Epithelial cell of esophagus (primary cell): ENCODE measurements at regions not wholly inside any gene's neighbourhood (a gene's known extent, or its start where the extent isn't known, plus 50 kb on each side); places are given as distances from the start of the nearest gene placed in this dataset.

Experiments
- DNase-seq: peaks from one replicate; pipeline ENCODE4 v3.0.0; 2010; ENCODE audit warnings: low read depth
- H3K4me3 ChIP-seq: 2 replicates; pipeline ENCODE4 v1.5.1; 2011; ENCODE audit warnings: mild to moderate bottlenecking, low read length, control low read depth
- CTCF ChIP-seq: IDR thresholded peaks from 2 replicates; pipeline ENCODE4 v1.5.1; 2011; ENCODE audit warnings: low read depth, mild to moderate bottlenecking, low read length, control low read depth, inconsistent platforms; ENCODE audit not compliant: insufficient read depth; ENCODE audit errors: missing control alignments

GRCh38 chrX:113370006-113370405 lies 529.4 kb upstream of the AMOT start:
- TF ChIP-seq CTCF: no peak
- DNase-seq: no peak
- no peak overlapping the region for H3K4me3 ChIP-seq

GRCh38 chrX:113369056-113369455 lies 528.4 kb upstream of the AMOT start:
- H3K4me3 ChIP-seq: no peak overlapping the region
- no peak for TF ChIP-seq CTCF
- DNase-seq: no peak

- no peak overlapping the region for H3K4me3 ChIP-seq
- no peak for TF ChIP-seq CTCF
- DNase-seq: no peak
Observed at GRCh38 chrX:113353134-113353533, 512.5 kb upstream of the AMOT start.

- DNase-seq: peak; percentile 17
- no peak overlapping the region for H3K4me3 ChIP-seq
- TF ChIP-seq CTCF: no peak
Observed at GRCh38 chrX:113330416-113330815, 489.8 kb upstream of the AMOT start.

GRCh38 chrX:113315927-113316326 lies 475.3 kb upstream of the AMOT start:
- DNase-seq: no peak
- H3K4me3 ChIP-seq: no peak overlapping the region
- no peak for TF ChIP-seq CTCF

GRCh38 chrX:113305496-113305895 lies 464.9 kb upstream of the AMOT start:
- peak; percentile 0 for DNase-seq
- no peak overlapping the region for H3K4me3 ChIP-seq
- no peak for TF ChIP-seq CTCF

- no peak for TF ChIP-seq CTCF
- no peak for DNase-seq
- H3K4me3 ChIP-seq: no peak overlapping the region
Observed at GRCh38 chrX:113300580-113300979, 459.9 kb upstream of the AMOT start.
